ENCODE measurements at regions not wholly inside any gene's neighbourhood (a gene's known extent, or its start where the extent isn't known, plus 50 kb on each side); places are given as distances from the start of the nearest gene placed in this dataset.

GRCh38 chr5:89262030-89262429 lies 379.0 kb upstream of the MEF2C start:
- TF ChIP-seq CTCF (IDR thresholded peaks at IDR 0.05) (no peak), ZFX (IDR thresholded peaks at IDR 0.05; ENCODE audit: borderline replicate concordance) (no peak)
